ENCODE measurements at regions not wholly inside any gene's neighbourhood (a gene's known extent, or its start where the extent isn't known, plus 50 kb on each side); places are given as distances from the start of the nearest gene placed in this dataset.
"Not testable (repeated sequence)": the region's sequence is repeated elsewhere in the genome, so short reads cannot be mapped to it uniquely, and the experiment has no call there.

DNA sequence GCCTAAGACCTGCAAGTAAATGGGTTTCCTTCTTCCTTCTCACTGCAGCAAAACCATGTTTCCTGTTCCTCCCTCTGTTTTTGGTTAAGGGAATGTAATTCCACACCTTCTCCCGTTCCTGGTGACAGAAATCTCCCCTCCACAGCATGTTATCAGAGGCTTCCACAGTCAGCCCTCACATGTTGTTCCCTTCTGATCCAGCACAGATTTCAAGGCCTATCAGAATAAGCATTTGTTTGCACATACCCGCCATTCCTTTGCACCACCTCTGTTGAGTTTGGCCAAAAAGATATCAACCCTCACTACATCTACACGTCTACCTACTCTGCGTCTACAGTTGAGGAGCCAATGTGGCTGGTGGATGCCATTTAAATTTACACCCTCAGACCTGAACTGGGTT, 113.9 kb upstream of the GRM7 start:
- Mint-ChIP-seq H3K4me3 (ENCODE audit: unreplicated experiment) (no peak overlapping the region), H3K4me1 (ENCODE audit: low read depth, unreplicated experiment) (no peaks in the 10 kb centered on the region), H3K9me3 (ENCODE audit: unreplicated experiment) (no peaks in the 10 kb centered on the region), H3K36me3 (ENCODE audit: low read depth, unreplicated experiment) (no peaks in the 10 kb centered on the region), H3K27ac (ENCODE audit: unreplicated experiment) (no peak overlapping the region), H3K27me3 (ENCODE audit: low read depth, unreplicated experiment) (no peaks in the 10 kb centered on the region)
- no peak overlapping the region for H2AFZ ChIP-seq (ENCODE audit: low read depth, low read length)
- H3K27me3 ChIP-seq (ENCODE audit: insufficient read depth, low read length): no peaks in the 10 kb centered on the region
- FAIRE-seq (no peak), DNase-seq (ENCODE audit: low read depth) (no peak)
- no peaks in the 10 kb centered on the region for H3K4me1 ChIP-seq (ENCODE audit: insufficient read depth, low read length)
- H3K9ac ChIP-seq (ENCODE audit: low read length): no peak overlapping the region
- no peak overlapping the region for H3K4me2 ChIP-seq (ENCODE audit: low read length)
- H3K27ac ChIP-seq (ENCODE audit: low read depth, low read length): no peak overlapping the region
- H3K4me3 ChIP-seq (ENCODE audit: insufficient read depth, low read depth, low read length): no peak overlapping the region
- H3K79me2 ChIP-seq (ENCODE audit: insufficient read depth, low read length): no peaks in the 10 kb centered on the region
- H3K36me3 ChIP-seq (ENCODE audit: insufficient read depth, low read length): no peaks in the 10 kb centered on the region
- H4K20me1 ChIP-seq (ENCODE audit: insufficient read depth, low read length): no peaks in the 10 kb centered on the region
- no peak for TF ChIP-seq EZH2 (IDR thresholded peaks at IDR 0.05; ENCODE audit: insufficient read depth, low read length)
- TF ChIP-seq, protein P1, sequence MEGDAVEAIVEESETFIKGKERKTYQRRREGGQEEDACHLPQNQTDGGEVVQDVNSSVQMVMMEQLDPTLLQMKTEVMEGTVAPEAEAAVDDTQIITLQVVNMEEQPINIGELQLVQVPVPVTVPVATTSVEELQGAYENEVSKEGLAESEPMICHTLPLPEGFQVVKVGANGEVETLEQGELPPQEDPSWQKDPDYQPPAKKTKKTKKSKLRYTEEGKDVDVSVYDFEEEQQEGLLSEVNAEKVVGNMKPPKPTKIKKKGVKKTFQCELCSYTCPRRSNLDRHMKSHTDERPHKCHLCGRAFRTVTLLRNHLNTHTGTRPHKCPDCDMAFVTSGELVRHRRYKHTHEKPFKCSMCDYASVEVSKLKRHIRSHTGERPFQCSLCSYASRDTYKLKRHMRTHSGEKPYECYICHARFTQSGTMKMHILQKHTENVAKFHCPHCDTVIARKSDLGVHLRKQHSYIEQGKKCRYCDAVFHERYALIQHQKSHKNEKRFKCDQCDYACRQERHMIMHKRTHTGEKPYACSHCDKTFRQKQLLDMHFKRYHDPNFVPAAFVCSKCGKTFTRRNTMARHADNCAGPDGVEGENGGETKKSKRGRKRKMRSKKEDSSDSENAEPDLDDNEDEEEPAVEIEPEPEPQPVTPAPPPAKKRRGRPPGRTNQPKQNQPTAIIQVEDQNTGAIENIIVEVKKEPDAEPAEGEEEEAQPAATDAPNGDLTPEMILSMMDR (IDR thresholded peaks at IDR 0.05; ENCODE audit: insufficient read depth, low read depth, low read length): no peak
- H3K9me3 ChIP-seq (ENCODE audit: insufficient read depth, low read depth, low read length): no peaks in the 10 kb centered on the region

DNA sequence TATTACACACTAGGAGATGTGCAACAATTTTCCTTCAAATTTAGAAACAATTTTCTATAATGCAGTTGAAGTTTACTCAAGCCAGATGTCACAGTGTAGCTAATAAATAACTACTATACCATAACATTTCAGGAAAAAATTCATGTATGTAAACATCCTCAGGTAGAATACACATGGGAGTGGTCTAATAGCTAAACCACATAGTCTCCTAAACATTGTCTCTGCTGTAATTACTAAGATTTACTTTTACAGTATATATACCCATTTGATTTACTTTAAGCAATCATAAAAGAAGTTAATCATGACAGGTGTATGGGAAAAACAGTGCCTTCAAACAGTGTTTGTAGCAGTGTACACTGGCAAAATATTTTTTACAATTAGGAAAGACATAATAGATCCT, 110.1 kb upstream of the GRM7 start:
- H3K4me1 ChIP-seq (ENCODE audit: insufficient read depth, low read length): no peaks in the 10 kb centered on the region
- no peaks in the 10 kb centered on the region for H3K79me2 ChIP-seq (ENCODE audit: insufficient read depth, low read length)
- H4K20me1 ChIP-seq (ENCODE audit: insufficient read depth, low read length): no peaks in the 10 kb centered on the region
- no peak overlapping the region for H3K4me3 ChIP-seq (ENCODE audit: insufficient read depth, low read depth, low read length)
- no peaks in the 10 kb centered on the region for H3K9me3 ChIP-seq (ENCODE audit: insufficient read depth, low read depth, low read length)
- H3K4me3 Mint-ChIP-seq (ENCODE audit: unreplicated experiment): no peak overlapping the region
- H3K27me3 ChIP-seq (ENCODE audit: insufficient read depth, low read length): no peaks in the 10 kb centered on the region
- DNase-seq (ENCODE audit: low read depth) (no peak), FAIRE-seq (no peak)
- no peak for TF ChIP-seq EZH2 (IDR thresholded peaks at IDR 0.05; ENCODE audit: insufficient read depth, low read length)
- TF ChIP-seq, protein P1 (IDR thresholded peaks at IDR 0.05; ENCODE audit: insufficient read depth, low read depth, low read length): no peak
- no peaks in the 10 kb centered on the region for H3K4me1 Mint-ChIP-seq (ENCODE audit: low read depth, unreplicated experiment)
- H3K27me3 Mint-ChIP-seq (ENCODE audit: low read depth, unreplicated experiment): no peaks in the 10 kb centered on the region
- H3K9me3 Mint-ChIP-seq (ENCODE audit: unreplicated experiment): no peaks in the 10 kb centered on the region
- no peak overlapping the region for H2AFZ ChIP-seq (ENCODE audit: low read depth, low read length)
- H3K4me2 ChIP-seq (ENCODE audit: low read length): no peak overlapping the region
- H3K36me3 Mint-ChIP-seq (ENCODE audit: low read depth, unreplicated experiment): no peaks in the 10 kb centered on the region
- no peak overlapping the region for H3K9ac ChIP-seq (ENCODE audit: low read length)
- H3K27ac Mint-ChIP-seq (ENCODE audit: unreplicated experiment): no peak overlapping the region
- no peaks in the 10 kb centered on the region for H3K36me3 ChIP-seq (ENCODE audit: insufficient read depth, low read length)
- no peak overlapping the region for H3K27ac ChIP-seq (ENCODE audit: low read depth, low read length)

DNA sequence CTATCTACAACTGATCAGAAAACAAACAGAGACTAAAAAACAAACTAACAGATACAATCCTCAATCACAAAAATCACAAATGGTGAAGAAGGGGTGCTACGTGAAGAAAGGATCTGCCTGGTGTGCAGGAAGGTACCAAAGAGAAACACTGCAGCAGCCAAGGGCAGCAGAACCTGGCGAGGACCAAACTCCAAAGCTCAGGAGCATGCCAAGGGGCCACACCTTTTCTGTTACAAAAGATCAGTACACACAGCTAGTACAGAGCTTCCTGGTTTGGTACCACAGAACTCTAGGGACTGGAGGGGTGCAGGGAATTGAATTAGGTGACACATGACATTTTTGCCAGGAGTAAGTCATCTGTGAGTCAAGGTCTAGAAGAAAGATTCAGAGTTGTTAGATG, 107.4 kb upstream of the GRM7 start:
- Histone ChIP-seq H3K4me1 (ENCODE audit: insufficient read depth, low read length) (no peaks in the 10 kb centered on the region), H3K9ac (ENCODE audit: low read length) (no peak overlapping the region), H2AFZ (ENCODE audit: low read depth, low read length) (no peak overlapping the region), H4K20me1 (ENCODE audit: insufficient read depth, low read length) (no peaks in the 10 kb centered on the region), H3K27ac (ENCODE audit: low read depth, low read length) (no peak overlapping the region), H3K79me2 (ENCODE audit: insufficient read depth, low read length) (no peaks in the 10 kb centered on the region), H3K36me3 (ENCODE audit: insufficient read depth, low read length) (no peaks in the 10 kb centered on the region), H3K4me3 (ENCODE audit: insufficient read depth, low read depth, low read length) (no peak overlapping the region), H3K27me3 (ENCODE audit: insufficient read depth, low read length) (no peaks in the 10 kb centered on the region), H3K9me3 (ENCODE audit: insufficient read depth, low read depth, low read length) (no peaks in the 10 kb centered on the region), H3K4me2 (ENCODE audit: low read length) (no peak overlapping the region)
- FAIRE-seq (no peak), DNase-seq (ENCODE audit: low read depth) (no peak)
- TF ChIP-seq, protein P1 (IDR thresholded peaks at IDR 0.05; ENCODE audit: insufficient read depth, low read depth, low read length): no peak
- TF ChIP-seq EZH2 (IDR thresholded peaks at IDR 0.05; ENCODE audit: insufficient read depth, low read length): no peak
- Mint-ChIP-seq H3K36me3 (ENCODE audit: low read depth, unreplicated experiment) (no peaks in the 10 kb centered on the region), H3K4me3 (ENCODE audit: unreplicated experiment) (no peak overlapping the region), H3K27me3 (ENCODE audit: low read depth, unreplicated experiment) (no peaks in the 10 kb centered on the region), H3K9me3 (ENCODE audit: unreplicated experiment) (no peaks in the 10 kb centered on the region), H3K4me1 (ENCODE audit: low read depth, unreplicated experiment) (no peaks in the 10 kb centered on the region), H3K27ac (ENCODE audit: unreplicated experiment) (no peak overlapping the region)

DNA sequence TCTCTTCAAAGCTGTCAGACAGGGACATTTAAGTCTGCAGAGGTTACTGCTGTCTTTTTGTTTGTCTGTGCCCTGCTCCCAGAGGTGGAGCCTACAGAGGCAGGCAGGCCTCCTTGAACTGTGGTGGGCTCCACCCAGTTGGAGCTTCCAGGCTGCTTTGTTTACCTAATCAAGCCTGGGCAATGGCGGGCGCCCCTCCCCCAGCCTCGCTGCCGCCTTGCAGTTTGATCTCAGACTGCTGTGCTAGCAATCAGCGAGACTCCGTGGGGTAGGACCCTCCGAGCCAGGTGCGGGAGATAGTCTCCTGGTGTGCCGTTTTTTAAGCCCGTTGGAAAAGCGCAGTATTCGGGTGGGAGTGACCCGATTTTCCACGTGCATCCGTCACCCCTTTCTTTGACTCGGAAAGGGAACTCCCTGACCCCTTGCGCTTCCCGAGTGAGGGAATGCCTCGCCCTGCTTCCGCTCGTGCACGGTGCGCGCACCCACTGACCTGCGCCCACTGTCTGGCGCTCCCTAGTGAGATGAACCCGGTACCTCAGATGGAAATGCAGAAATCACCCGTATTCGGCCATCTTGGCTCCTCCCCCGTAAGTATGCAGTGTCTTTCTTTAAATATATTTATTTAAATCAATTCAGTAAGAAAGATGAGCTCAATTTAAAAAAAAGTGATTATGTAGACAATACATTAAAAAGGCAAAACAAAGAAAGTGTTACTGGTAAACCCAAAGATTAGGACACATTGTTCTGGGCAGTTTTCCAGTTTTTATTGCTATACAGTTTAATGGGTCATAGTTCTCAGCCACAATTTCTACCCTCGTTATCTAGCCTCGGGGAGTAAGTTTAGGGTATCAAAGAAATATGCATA, 91.2 kb upstream of the GRM7 start:
- not testable (repeated sequence) for H3K4me1 Mint-ChIP-seq (ENCODE audit: low read depth, unreplicated experiment); H3K27me3 ChIP-seq (ENCODE audit: insufficient read depth, low read length); H3K4me3 ChIP-seq (ENCODE audit: insufficient read depth, low read depth, low read length); H3K4me3 Mint-ChIP-seq (ENCODE audit: unreplicated experiment); H3K27ac Mint-ChIP-seq (ENCODE audit: unreplicated experiment); DNase-seq (ENCODE audit: low read depth); H2AFZ ChIP-seq (ENCODE audit: low read depth, low read length); H3K27ac ChIP-seq (ENCODE audit: low read depth, low read length); H3K9me3 Mint-ChIP-seq (ENCODE audit: unreplicated experiment); H4K20me1 ChIP-seq (ENCODE audit: insufficient read depth, low read length); FAIRE-seq; H3K27me3 Mint-ChIP-seq (ENCODE audit: low read depth, unreplicated experiment); H3K9ac ChIP-seq (ENCODE audit: low read length); H3K4me1 ChIP-seq (ENCODE audit: insufficient read depth, low read length); H3K79me2 ChIP-seq (ENCODE audit: insufficient read depth, low read length); H3K36me3 ChIP-seq (ENCODE audit: insufficient read depth, low read length); H3K9me3 ChIP-seq (ENCODE audit: insufficient read depth, low read depth, low read length); H3K4me2 ChIP-seq (ENCODE audit: low read length); H3K36me3 Mint-ChIP-seq (ENCODE audit: low read depth, unreplicated experiment)
